ENCODE measurements at regions not wholly inside any gene's neighbourhood (a gene's known extent, or its start where the extent isn't known, plus 50 kb on each side); places are given as distances from the start of the nearest gene placed in this dataset.

GRCh38 chr18:62453864-62454263, 69.0 kb upstream of the ZCCHC2 start:
- no peak for TF ChIP-seq CTCF (IDR thresholded peaks at IDR 0.05; ENCODE audit: low read depth, low read length)
- ChIA-PET CTCF (interaction anchor here (1.0 kb wide), 1 partner anchor 133 kb away, joined by 3 read pairs; no protein-coding TSS in a partner anchor), POLR2A (no interaction called here)
- Histone ChIP-seq H3K27me3 (ENCODE audit: control insufficient read depth, insufficient read depth, low read length) (peaks cover 7% of the 10 kb centered on the region), H3K27ac (ENCODE audit: low read depth, low read length) (no peak overlapping the region), H3K4me3 (ENCODE audit: low read depth, low read length) (no peak overlapping the region), H3K9me3 (ENCODE audit: control insufficient read depth, insufficient read depth, low read length) (no peaks in the 10 kb centered on the region)
- no peak for DNase-seq (ENCODE audit: low read depth, low spot score)

GRCh38 chr18:62454527-62454926, 68.3 kb upstream of the ZCCHC2 start:
- peaks cover 7% of the 10 kb centered on the region for H3K27me3 ChIP-seq (ENCODE audit: control insufficient read depth, insufficient read depth, low read length)
- no peak overlapping the region for H3K4me3 ChIP-seq (ENCODE audit: low read depth, low read length)
- ChIA-PET CTCF (interaction anchor here (1.0 kb wide), 1 partner anchor 132 kb away, joined by 3 read pairs; no protein-coding TSS in a partner anchor), POLR2A (no interaction called here)
- no peak for TF ChIP-seq CTCF (IDR thresholded peaks at IDR 0.05; ENCODE audit: low read depth, low read length)
- H3K27ac ChIP-seq (ENCODE audit: low read depth, low read length) = no peak overlapping the region
- H3K9me3 ChIP-seq (ENCODE audit: control insufficient read depth, insufficient read depth, low read length) = no peaks in the 10 kb centered on the region; the same call in 1 of the 2 replicates
- DNase-seq (ENCODE audit: low read depth, low spot score) = no peak

- ChIA-PET CTCF (no interaction called here), POLR2A (no interaction called here)
- no peak for TF ChIP-seq CTCF (IDR thresholded peaks at IDR 0.05; ENCODE audit: low read depth, low read length)
- Histone ChIP-seq H3K27ac (ENCODE audit: low read depth, low read length) (no peak overlapping the region), H3K27me3 (ENCODE audit: control insufficient read depth, insufficient read depth, low read length) (peaks cover 7% of the 10 kb centered on the region), H3K9me3 (ENCODE audit: control insufficient read depth, insufficient read depth, low read length) (no peaks in the 10 kb centered on the region; the same call in 1 of the 2 replicates), H3K4me3 (ENCODE audit: low read depth, low read length) (no peak overlapping the region)
- DNase-seq (ENCODE audit: low read depth, low spot score) = no peak
These were observed 67.6 kb upstream of the ZCCHC2 start for GRCh38 chr18:62455222-62455621.

- Histone ChIP-seq H3K4me3 (ENCODE audit: low read depth, low read length) (no peak overlapping the region), H3K27me3 (ENCODE audit: control insufficient read depth, insufficient read depth, low read length) (peaks cover 7% of the 10 kb centered on the region), H3K27ac (ENCODE audit: low read depth, low read length) (no peak overlapping the region), H3K9me3 (ENCODE audit: control insufficient read depth, insufficient read depth, low read length) (no peaks in the 10 kb centered on the region; the same call in 1 of the 2 replicates)
- TF ChIP-seq CTCF (IDR thresholded peaks at IDR 0.05; ENCODE audit: low read depth, low read length) = no peak
- no peak for DNase-seq (ENCODE audit: low read depth, low spot score)
- ChIA-PET CTCF (no interaction called here), POLR2A (no interaction called here)
These were observed 64.9 kb upstream of the ZCCHC2 start for GRCh38 chr18:62457877-62458276.

- peaks cover 7% of the 10 kb centered on the region for H3K27me3 ChIP-seq (ENCODE audit: control insufficient read depth, insufficient read depth, low read length)
- H3K9me3 ChIP-seq (ENCODE audit: control insufficient read depth, insufficient read depth, low read length) = no peaks in the 10 kb centered on the region; the same call in 1 of the 2 replicates
- TF ChIP-seq CTCF (IDR thresholded peaks at IDR 0.05; ENCODE audit: low read depth, low read length) = no peak
- ChIA-PET POLR2A (no interaction called here), CTCF (no interaction called here)
- H3K4me3 ChIP-seq (ENCODE audit: low read depth, low read length) = no peak overlapping the region
- no peak overlapping the region for H3K27ac ChIP-seq (ENCODE audit: low read depth, low read length)
- no peak for DNase-seq (ENCODE audit: low read depth, low spot score)
These were observed 64.5 kb upstream of the ZCCHC2 start for GRCh38 chr18:62458346-62458745.
